ENCODE measurements at regions not wholly inside any gene's neighbourhood (a gene's known extent, or its start where the extent isn't known, plus 50 kb on each side); places are given as distances from the start of the nearest gene placed in this dataset.

DNA sequence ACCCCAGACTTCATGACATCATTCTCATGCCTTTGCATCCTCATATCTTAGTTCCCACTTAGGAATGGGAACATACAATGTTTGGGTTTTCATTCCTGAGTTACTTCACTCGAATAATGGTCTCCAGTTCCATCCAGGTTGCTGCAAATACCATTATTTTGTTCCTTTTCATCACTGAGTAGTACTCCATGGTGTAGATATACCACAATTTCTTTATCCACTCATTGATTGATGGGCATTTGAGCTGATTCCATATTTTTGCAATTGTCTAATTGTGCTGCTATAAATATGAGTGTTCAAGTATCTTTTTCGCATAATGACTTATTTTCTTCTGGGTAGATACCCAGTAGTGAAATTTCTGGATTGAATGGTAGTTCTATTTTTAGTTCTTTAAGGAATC, 1026.8 kb downstream of the STPG2 start:
- no peak for TF ChIP-seq EP300 (IDR thresholded peaks at IDR 0.05; ENCODE audit: borderline replicate concordance)
- no peak for TF ChIP-seq YY1 (IDR thresholded peaks at IDR 0.05; ENCODE audit: low read depth)
- no peak for TF ChIP-seq CEBPB (IDR thresholded peaks at IDR 0.05)
- TF ChIP-seq, protein P1, sequence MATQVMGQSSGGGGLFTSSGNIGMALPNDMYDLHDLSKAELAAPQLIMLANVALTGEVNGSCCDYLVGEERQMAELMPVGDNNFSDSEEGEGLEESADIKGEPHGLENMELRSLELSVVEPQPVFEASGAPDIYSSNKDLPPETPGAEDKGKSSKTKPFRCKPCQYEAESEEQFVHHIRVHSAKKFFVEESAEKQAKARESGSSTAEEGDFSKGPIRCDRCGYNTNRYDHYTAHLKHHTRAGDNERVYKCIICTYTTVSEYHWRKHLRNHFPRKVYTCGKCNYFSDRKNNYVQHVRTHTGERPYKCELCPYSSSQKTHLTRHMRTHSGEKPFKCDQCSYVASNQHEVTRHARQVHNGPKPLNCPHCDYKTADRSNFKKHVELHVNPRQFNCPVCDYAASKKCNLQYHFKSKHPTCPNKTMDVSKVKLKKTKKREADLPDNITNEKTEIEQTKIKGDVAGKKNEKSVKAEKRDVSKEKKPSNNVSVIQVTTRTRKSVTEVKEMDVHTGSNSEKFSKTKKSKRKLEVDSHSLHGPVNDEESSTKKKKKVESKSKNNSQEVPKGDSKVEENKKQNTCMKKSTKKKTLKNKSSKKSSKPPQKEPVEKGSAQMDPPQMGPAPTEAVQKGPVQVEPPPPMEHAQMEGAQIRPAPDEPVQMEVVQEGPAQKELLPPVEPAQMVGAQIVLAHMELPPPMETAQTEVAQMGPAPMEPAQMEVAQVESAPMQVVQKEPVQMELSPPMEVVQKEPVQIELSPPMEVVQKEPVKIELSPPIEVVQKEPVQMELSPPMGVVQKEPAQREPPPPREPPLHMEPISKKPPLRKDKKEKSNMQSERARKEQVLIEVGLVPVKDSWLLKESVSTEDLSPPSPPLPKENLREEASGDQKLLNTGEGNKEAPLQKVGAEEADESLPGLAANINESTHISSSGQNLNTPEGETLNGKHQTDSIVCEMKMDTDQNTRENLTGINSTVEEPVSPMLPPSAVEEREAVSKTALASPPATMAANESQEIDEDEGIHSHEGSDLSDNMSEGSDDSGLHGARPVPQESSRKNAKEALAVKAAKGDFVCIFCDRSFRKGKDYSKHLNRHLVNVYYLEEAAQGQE (IDR thresholded peaks at IDR 0.05; ENCODE audit: low read depth), result no peak
- TF ChIP-seq FOXM1 (IDR thresholded peaks at IDR 0.05; ENCODE audit: borderline replicate concordance, low read depth), result no peak
- TF ChIP-seq MAX (IDR thresholded peaks at IDR 0.05), result no peak
- no peak for TF ChIP-seq NFIC (IDR thresholded peaks at IDR 0.05)
- TF ChIP-seq ZBTB7A (IDR thresholded peaks at IDR 0.05; ENCODE audit: low read depth), result no peak
- no peak for TF ChIP-seq TEAD4 (IDR thresholded peaks at IDR 0.05)
- TF ChIP-seq TAF1 (IDR thresholded peaks at IDR 0.05; ENCODE audit: low read depth), result no peak
- TF ChIP-seq TCF12 (IDR thresholded peaks at IDR 0.05; ENCODE audit: low read depth), result no peak
- no peak for TF ChIP-seq RAD21 (IDR thresholded peaks at IDR 0.05; ENCODE audit: low read depth)

Data from Ishikawa (cell line).